SK-N-DZ (cell line): ENCODE measurements at regions not wholly inside any gene's neighbourhood (a gene's known extent, or its start where the extent isn't known, plus 50 kb on each side); places are given as distances from the start of the nearest gene placed in this dataset.

ENCODE experiments used
- DNase-seq: peaks from one replicate; pipeline ENCODE4 v3.0.0-alpha.2; 2015; ENCODE audit warnings: low spot score

DNA sequence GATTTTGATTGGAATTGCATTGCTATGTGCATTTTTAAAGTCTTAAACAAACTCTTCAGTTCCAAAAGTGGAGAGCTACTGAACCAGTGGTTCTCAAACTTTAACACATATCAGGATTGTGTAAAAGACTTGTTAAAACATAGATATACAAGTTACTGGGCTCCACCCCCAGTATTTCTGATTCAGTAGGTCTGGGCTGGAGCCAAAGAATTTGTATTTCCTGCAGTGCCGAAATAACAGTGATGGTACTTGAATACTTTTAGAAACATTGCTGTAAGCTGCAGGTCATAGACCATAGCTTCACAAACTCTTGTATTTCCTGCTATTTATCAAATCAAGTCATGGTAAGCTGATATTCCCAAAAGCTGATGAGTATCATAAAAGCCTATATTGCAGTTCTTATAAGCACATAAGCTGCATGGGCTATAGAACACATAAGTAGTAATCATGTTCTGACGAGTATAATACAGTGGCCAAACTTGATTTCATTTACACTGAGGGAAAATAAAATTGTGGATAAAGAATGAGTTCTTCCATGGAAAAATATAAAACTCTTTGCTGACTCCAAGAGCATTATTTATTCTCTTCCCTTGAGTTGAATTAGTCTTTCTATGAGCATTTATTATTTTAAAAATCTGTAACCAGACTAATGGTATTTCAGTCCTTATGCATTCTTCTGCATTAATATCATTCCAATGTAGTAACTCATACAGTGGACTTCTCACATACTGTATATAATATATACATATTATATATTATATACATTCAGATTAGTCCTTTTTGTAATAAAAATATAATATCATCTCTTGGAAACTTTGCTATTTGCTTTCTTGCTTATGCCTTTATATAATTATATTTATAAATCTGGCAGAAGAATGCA is 550.5 kb upstream of the AGTR1 start:
- DNase-seq, result no peak

DNA sequence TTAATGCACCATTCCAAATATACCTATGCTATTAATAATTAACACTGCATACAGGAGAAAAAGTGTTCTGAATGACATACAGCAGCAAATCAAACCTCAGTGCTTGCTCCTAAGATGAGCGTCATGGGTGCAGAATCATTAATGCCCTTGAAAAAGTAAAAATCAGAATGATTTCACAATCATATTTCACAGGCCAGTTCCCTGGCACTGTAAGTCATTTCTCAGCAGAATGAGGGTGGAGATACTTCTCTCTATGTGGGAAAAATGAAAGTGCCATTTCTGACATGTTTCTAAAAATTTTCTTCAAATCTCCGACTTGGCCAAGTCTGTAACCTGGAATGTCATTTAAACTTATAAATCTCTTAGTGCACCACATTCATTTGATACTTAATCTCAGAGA is 549.8 kb upstream of the AGTR1 start:
- no peak for DNase-seq

DNA sequence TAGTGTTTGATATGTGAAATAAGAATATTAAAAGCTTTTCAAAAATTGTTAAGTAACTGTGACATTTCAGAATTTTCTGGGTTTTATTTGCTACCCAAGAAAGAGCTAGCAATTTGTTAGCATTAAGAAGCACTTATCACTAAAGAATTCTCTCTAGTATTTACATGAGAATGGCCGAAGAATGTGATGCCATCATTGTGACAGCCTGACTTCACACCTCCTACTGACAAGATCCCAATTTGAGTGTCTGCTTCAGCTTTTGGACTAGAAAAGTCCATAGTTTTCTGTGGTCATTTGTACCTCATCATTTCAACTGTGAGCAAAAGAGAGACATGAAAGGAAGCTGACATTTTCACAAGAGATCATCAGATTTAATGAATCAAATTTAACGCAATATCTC is 548.1 kb upstream of the AGTR1 start:
- DNase-seq, result no peak

GRCh38 chr3:148150141-148150540 is 547.6 kb upstream of the AGTR1 start:
- no peak for DNase-seq

- no peak for DNase-seq
Observed at GRCh38 chr3:148158210-148158609, 539.5 kb upstream of the AGTR1 start.

DNA sequence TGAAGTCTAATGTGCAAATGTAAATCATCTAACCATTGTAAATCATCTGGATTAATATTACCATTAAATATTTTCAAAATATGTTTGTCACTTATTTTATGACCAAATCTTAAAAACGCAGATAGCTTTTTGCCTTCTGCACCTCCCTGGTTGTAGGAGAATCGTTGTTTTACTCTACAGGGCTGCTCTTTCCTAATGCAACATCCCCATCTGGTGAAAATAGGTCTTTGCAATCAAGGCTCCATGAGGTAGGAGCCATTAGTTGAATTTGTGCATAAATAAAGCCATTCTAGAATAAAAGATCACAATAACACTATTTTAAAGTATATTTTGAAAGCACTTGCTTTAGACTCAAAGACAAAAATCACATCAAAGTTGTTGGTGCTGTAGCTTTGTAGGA is 535.6 kb upstream of the AGTR1 start:
- no peak for DNase-seq

GRCh38 chr3:148168347-148168746 is 529.4 kb upstream of the AGTR1 start:
- DNase-seq, result no peak

DNA sequence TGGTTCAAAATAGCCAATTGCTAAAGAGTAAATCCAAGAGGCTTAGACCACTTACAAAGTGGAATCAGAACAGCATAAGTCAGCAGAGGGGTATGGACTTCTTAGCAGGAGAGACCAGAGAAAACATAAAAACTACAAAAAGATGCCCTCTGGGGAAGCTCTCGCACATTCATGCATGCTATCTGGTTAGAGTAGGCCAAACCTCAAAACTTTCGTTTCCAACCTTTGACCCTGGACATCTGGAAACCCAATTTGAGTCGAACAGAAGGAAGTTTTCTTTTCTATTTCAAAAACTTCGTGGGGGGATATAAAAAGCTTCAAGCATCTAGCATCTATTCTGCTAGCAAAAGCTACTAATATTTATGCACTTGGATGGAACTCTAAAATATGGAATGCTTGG is 523.9 kb upstream of the AGTR1 start:
- DNase-seq, result no peak

DNA sequence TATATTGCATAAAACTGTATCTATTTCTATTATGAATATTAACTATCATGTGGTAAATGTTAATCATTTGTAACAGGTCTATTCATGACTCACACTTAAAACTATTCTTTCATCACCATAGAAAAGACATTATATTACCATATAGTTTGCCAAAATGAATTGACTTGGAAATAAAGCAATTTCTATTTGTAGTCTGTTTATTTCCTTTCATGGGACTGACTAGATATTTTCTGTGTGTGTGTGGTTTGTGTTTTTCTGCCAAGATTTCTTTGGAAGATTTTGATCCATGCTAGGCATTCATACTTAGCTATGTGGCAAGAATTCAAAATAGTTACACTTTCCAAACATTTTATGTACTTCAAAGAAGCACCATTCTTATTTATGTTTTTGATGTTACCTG is 522.5 kb upstream of the AGTR1 start:
- no peak for DNase-seq

DNA sequence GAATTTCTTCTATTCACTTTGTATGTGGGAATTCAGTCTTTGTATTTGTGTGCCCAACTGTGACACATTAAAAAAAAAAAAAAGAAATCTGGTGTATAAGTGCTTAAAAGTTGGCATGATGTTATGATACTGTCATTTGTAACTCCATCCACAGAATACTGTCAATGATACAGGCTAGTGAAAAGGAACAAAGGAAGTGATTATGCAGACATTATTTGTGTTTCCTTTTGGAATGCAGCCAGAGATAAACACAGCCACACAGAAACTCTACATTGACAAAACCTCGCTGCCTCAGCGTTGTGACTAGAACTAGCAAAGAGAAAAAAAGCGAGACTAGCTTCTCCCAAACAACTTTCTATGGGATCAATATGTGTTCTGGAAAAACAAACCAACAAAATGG is 519.2 kb upstream of the AGTR1 start:
- DNase-seq, result no peak

DNA sequence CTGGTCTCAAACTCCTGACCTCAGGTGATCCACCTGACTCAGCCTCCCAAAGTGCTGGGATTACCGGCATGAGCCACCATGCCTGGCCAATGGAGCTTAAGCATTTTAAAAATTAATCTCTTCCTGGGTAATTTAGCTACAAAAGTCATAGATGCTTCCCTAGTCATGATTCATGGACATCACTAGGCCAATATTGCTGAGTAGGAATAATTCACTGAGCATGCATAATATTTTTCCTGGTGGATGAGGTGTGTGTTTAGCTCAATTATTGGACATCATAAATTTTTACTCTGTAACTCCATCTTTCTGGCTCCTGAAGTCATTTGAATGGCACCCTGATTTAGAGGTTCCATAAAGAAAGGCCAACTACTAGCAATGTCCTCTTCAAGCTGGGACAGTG is 512.9 kb upstream of the AGTR1 start:
- DNase-seq, result no peak

- DNase-seq, result no peak
Observed at GRCh38 chr3:148186881-148187280, 510.8 kb upstream of the AGTR1 start.

- peak; percentile 64 for DNase-seq
Observed at GRCh38 chr3:148187296-148187695, 510.4 kb upstream of the AGTR1 start.

DNA sequence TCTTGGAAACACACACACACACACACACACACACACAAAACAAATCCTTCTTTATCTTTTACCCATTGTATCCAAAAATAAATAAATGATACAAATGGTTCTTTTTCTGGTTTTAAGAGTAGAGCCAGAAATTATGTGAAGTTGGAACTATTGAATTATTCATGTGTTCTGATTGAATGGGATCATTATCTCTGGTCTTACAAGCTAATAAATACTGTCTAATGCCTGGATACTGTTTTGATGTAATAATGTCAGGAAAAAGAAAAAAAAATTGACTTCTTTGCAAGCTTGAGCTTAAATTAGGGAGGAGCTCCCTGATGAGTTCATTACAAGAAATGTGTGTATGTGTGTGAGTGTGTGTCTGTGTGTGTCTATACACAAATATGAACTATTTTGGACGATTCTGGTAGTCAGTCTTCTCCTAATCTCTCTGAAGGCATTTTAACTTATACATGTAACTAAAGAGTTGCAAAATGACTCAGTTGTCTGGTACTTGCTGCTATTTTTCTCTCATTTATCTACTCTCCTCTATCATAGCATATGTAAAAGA is 507.2 kb upstream of the AGTR1 start:
- no peak for DNase-seq

- no peak for DNase-seq
Observed at GRCh38 chr3:148191966-148192365, 505.7 kb upstream of the AGTR1 start.

- no peak for DNase-seq
Observed at GRCh38 chr3:148197061-148197460, 500.6 kb upstream of the AGTR1 start.

DNA sequence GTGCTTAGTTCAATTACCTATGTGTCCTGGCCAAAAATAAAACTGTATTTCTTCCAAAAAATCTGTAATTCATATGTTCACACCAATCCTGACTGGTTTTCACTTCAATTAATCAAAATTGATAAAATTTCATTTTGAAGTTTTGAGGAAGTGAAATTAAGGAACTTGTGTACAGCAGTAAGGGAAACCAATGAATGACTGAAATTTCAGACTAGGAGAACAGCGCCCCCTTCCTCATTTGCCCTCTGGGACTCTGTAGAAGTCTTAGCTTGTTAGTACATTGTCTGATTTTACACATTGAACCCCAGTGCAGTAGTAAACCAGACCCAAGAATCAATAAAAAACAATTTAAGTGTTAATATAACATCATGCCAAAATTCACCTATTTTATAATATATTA is 495.3 kb upstream of the AGTR1 start:
- DNase-seq, result no peak

GRCh38 chr3:148203297-148204010 is 494.2 kb upstream of the AGTR1 start:
- no peak for DNase-seq

DNA sequence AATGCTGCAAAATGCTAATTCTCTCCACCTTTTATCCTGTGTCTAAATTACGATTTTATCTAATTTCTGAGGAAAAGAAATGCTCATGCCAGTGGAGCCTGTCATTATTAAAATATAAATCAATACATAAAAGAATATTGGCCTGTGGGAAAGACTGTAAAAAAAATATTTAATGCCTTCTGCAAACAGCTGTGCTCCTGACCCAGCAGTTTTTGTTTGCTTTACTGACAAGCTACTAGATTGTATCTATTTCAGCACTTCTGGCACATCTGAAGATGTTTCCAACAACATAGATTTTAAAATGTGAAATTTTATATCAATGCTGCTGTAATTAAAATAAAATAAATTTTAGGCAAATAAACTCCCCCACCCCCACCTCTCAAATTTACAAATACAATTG is 493.6 kb upstream of the AGTR1 start:
- no peak for DNase-seq

- peak; percentile 9 for DNase-seq
Observed at GRCh38 chr3:148205977-148206376, 491.7 kb upstream of the AGTR1 start.

DNA sequence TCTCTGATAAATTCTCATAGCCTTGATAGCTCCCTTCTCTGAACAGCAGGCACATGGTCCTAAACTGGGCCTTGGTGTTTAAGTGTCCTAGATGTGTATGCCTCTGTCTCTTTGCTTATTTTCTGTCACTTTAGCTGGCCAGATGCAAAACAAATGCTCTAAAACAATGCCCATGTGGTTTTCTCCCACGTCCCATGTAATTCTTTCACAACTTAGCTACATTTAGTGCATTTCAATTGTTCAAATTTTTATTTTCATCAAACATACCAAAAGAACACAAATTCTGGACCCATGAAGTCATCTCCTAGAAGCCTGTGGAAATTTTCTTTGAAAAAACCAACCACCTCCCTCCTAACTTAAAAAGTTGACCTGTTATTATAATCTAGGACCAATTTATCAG is 491.3 kb upstream of the AGTR1 start:
- no peak for DNase-seq

- no peak for DNase-seq
Observed at GRCh38 chr3:148208975-148209374, 488.7 kb upstream of the AGTR1 start.

DNA sequence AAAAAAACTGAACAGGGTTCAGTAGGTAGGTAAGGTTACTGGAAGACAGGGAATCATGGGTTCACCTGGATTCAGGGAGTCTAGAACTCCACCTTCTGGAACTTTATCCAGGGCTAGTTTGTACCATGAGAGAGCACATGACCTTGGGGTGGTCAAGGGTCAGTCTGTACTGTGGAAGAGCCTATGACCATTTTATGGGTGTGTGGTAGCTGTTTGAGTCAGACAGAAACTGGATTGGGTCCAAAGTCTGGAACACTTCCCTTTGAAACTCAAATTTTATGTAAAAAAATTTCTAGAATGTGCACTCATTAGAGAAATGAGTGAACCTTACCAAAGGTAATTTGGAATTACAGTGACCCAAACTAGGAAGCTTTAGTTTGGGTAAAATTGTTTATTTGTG is 486.0 kb upstream of the AGTR1 start:
- DNase-seq, result no peak
